Breast epithelium (tissue), 3 donors: ENCODE measurements at regions not wholly inside any gene's neighbourhood (a gene's known extent, or its start where the extent isn't known, plus 50 kb on each side); places are given as distances from the start of the nearest gene placed in this dataset.

Experiments
- POLR2A ChIP-seq: fragments of 450-650 bp; IDR thresholded peaks from one replicate; pipeline ENCODE4 v1.6.1; 2016; ENCODE audit warnings: antibody characterized with exemption, mild to moderate bottlenecking, moderate library complexity
- TF ChIP-seq, protein P1 (sequence below), 3 donors: fragments of 450-650 bp; IDR thresholded peaks; one replicate each; pipeline ENCODE4 v1.5.1; 2016 to 2017; ENCODE audit warnings: antibody characterized with exemption in 3 of 3, mild to moderate bottlenecking in 3 of 3, moderate library complexity in 3 of 3

DNA sequence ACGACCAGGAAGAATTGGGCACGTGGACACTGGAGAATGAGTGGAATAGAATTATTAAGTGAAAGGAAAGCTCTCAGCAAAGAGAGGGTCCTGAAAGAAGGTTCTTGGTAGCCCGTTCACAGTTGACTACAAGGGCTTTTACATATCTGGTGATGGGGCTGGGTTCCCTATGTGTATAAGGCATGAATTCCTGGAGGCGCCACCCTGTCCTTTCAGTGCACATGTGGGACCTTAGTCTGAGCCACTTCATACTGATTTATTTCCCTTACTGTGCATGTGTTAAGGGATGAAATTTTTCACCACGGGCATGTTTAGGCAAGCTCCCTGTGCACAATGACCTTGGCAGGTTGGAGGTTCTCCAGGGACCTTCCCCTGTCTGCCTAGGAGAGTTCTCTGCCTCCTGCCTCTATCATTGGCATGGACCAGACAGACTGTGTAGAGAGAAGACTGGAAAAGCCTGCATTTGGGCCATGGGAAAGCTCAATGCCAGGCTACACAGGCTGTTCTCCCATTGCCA, 145.9 kb upstream of the ITGB1 start:
- TF ChIP-seq POLR2A = no peak
- TF ChIP-seq, protein P1, sequence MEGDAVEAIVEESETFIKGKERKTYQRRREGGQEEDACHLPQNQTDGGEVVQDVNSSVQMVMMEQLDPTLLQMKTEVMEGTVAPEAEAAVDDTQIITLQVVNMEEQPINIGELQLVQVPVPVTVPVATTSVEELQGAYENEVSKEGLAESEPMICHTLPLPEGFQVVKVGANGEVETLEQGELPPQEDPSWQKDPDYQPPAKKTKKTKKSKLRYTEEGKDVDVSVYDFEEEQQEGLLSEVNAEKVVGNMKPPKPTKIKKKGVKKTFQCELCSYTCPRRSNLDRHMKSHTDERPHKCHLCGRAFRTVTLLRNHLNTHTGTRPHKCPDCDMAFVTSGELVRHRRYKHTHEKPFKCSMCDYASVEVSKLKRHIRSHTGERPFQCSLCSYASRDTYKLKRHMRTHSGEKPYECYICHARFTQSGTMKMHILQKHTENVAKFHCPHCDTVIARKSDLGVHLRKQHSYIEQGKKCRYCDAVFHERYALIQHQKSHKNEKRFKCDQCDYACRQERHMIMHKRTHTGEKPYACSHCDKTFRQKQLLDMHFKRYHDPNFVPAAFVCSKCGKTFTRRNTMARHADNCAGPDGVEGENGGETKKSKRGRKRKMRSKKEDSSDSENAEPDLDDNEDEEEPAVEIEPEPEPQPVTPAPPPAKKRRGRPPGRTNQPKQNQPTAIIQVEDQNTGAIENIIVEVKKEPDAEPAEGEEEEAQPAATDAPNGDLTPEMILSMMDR (IDR thresholded peaks at IDR 0.05) = no peak
